ENCODE measurements at regions not wholly inside any gene's neighbourhood (a gene's known extent, or its start where the extent isn't known, plus 50 kb on each side); places are given as distances from the start of the nearest gene placed in this dataset.

DNA sequence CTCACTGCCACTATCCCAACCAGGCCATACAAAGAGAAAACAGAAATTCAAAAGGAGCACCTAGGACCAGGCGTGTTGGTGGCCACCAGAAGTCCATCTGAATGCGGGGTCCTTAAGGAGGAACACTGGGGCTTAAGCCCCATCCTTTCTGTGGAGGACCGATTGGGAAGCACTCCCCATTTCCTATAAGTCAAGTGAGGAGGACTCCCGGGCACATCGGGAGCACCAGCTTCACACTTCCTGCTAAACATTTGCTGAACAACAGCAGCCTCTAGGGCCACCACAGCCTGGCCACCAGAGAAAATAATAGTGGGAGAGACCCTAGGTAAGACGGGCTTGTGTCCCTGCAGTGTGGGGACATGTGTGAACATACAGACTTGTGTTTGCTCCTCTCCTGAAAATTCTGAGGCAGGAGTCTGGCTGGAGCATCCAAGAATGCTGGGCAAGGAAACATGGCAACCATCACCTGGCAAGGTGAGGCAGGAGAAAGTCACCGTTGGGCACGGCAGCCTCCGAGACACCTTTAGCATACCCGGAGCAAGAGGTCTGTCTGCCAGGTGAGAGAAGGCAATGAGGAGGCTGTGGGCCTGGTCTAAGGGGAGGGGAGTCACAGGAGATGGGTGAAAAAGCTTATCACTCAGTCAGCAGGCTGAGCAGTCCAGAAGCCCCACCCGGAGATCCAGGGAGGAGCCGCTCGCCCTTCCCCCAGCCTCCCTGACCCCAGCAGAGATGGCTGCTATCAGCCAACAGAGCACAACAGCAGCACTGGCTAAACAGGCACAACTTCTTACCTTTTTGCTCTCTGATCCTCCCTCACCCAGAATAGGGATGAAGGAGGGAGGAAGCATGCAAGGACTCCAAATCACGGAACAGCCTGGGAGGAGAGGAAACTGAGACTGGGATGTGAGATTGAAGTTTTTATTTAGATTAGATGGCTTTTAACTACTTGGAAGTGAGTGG is 282.3 kb downstream of the EIPR1 start:
- 41% methylated on average over 5 of the region's 14 CpGs for WGBS (ENCODE audit: insufficient coverage, low coverage, low lambda C conversion rate, missing lambda C conversion rate)
- Histone ChIP-seq H3K9me3 (no peaks in the 10 kb centered on the region), H3K27me3 (no peaks in the 10 kb centered on the region), H3K27ac (no peak overlapping the region), H3K36me3 (no peaks in the 10 kb centered on the region), H3K4me3 (no peak overlapping the region), H3K4me1 (no peaks in the 10 kb centered on the region)
- DNase-seq (no peak), ATAC-seq (no peak)
- TF ChIP-seq, protein P1, sequence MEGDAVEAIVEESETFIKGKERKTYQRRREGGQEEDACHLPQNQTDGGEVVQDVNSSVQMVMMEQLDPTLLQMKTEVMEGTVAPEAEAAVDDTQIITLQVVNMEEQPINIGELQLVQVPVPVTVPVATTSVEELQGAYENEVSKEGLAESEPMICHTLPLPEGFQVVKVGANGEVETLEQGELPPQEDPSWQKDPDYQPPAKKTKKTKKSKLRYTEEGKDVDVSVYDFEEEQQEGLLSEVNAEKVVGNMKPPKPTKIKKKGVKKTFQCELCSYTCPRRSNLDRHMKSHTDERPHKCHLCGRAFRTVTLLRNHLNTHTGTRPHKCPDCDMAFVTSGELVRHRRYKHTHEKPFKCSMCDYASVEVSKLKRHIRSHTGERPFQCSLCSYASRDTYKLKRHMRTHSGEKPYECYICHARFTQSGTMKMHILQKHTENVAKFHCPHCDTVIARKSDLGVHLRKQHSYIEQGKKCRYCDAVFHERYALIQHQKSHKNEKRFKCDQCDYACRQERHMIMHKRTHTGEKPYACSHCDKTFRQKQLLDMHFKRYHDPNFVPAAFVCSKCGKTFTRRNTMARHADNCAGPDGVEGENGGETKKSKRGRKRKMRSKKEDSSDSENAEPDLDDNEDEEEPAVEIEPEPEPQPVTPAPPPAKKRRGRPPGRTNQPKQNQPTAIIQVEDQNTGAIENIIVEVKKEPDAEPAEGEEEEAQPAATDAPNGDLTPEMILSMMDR (IDR thresholded peaks at IDR 0.05): no peak
- no peak for TF ChIP-seq POLR2A (IDR thresholded peaks at IDR 0.05)
- intact Hi-C loops (cut with DNase I): no loop called here

GRCh38 chr2:3094318-3094717 is 283.3 kb downstream of the EIPR1 start:
- H3K4me3 ChIP-seq: no peak overlapping the region
- no peak overlapping the region for H3K27ac ChIP-seq
- no peaks in the 10 kb centered on the region for H3K9me3 ChIP-seq
- H3K36me3 ChIP-seq: no peaks in the 10 kb centered on the region
- no peaks in the 10 kb centered on the region for H3K4me1 ChIP-seq
- DNase-seq: no peak
- ATAC-seq: no peak
- TF ChIP-seq, protein P1 (IDR thresholded peaks at IDR 0.05): no peak
- TF ChIP-seq POLR2A (IDR thresholded peaks at IDR 0.05): no peak
- no peaks in the 10 kb centered on the region for H3K27me3 ChIP-seq
- 29% methylated on average over 1 of the region's 1 CpG for WGBS (ENCODE audit: insufficient coverage, low coverage, low lambda C conversion rate, missing lambda C conversion rate)
- intact Hi-C loops (cut with DNase I): no loop called here

DNA sequence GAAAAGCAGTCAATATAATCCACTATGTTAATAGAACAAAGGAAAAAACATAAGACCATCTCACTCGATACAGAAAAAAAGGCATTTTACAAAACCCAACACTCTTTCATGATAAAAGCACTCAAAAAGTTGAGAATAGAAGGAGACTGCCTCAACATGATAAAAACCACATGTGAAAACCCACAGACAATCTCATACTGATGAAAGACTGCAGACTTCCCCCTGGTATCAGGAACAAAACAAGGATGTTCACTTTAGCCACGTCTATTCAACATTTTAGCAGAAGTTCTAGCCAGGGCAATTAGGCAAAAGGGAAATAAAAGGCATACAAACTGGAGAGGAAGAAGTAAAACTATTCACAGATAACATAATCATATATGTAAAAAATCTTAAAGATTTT is 285.9 kb downstream of the EIPR1 start:
- TF ChIP-seq POLR2A (IDR thresholded peaks at IDR 0.05): no peak
- TF ChIP-seq, protein P1 (IDR thresholded peaks at IDR 0.05): no peak
- WGBS (ENCODE audit: insufficient coverage, low coverage, low lambda C conversion rate, missing lambda C conversion rate): 29% methylated on average over 2 of the region's 2 CpGs
- Histone ChIP-seq H3K27me3 (no peaks in the 10 kb centered on the region), H3K4me3 (no peak overlapping the region), H3K36me3 (no peaks in the 10 kb centered on the region), H3K9me3 (no peaks in the 10 kb centered on the region), H3K27ac (no peak overlapping the region), H3K4me1 (no peaks in the 10 kb centered on the region)
- DNase-seq (no peak), ATAC-seq (no peak)
- intact Hi-C loops (cut with DNase I): no loop called here

- DNase-seq (no peak), ATAC-seq (no peak)
- Histone ChIP-seq H3K4me3 (no peak overlapping the region), H3K36me3 (no peaks in the 10 kb centered on the region), H3K27ac (no peak overlapping the region), H3K27me3 (no peaks in the 10 kb centered on the region), H3K9me3 (no peaks in the 10 kb centered on the region), H3K4me1 (no peaks in the 10 kb centered on the region)
- intact Hi-C loops (cut with DNase I): no loop called here
- 48% methylated on average over 4 of the region's 4 CpGs for WGBS (ENCODE audit: insufficient coverage, low coverage, low lambda C conversion rate, missing lambda C conversion rate)
- no peak for TF ChIP-seq POLR2A (IDR thresholded peaks at IDR 0.05)
- TF ChIP-seq, protein P1 (IDR thresholded peaks at IDR 0.05): no peak
Measured at GRCh38 chr2:3082705-3083104, 294.9 kb downstream of the EIPR1 start.

Measured in right lobe of liver (tissue), 6 donors.